Tibial nerve (tissue), 4 donors: ENCODE measurements at regions not wholly inside any gene's neighbourhood (a gene's known extent, or its start where the extent isn't known, plus 50 kb on each side); places are given as distances from the start of the nearest gene placed in this dataset.

ENCODE experiments used
- CTCF ChIP-seq, 5 experiments: fragments of 200-600 bp in 3 of 5; fragments of 450-650 bp in 2 of 5; sonication (generic) in 3 of 5; IDR thresholded peaks; one replicate each; pipeline ENCODE4 v1.5.1; 2016 to 2019; ENCODE audit warnings: antibody characterized with exemption in 5 of 5, mild to moderate bottlenecking in 3 of 5, moderate library complexity in 2 of 5
- EP300 ChIP-seq, 2 donors: sonication (generic); formaldehyde crosslinking; IDR thresholded peaks; one replicate each; pipeline ENCODE4 v1.6.1; 2017; ENCODE audit warnings: antibody characterized with exemption in 2 of 2, mild to moderate bottlenecking in 1 of 2
- POLR2A ChIP-seq, 2 donors: fragments of 450-650 bp; IDR thresholded peaks; one replicate each; pipeline ENCODE4 v1.6.1; 2017; ENCODE audit warnings: antibody characterized with exemption in 2 of 2, mild to moderate bottlenecking in 2 of 2, moderate library complexity in 2 of 2

GRCh38 chr10:52956461-52956860 lies 183.9 kb upstream of the MBL2 start:
- TF ChIP-seq CTCF (IDR thresholded peaks at IDR 0.05) = no peak
- TF ChIP-seq POLR2A (IDR thresholded peaks at IDR 0.05) = no peak
- TF ChIP-seq EP300 (IDR thresholded peaks at IDR 0.05) = no peak
